DOHH2 (cell line): ENCODE measurements at regions not wholly inside any gene's neighbourhood (a gene's known extent, or its start where the extent isn't known, plus 50 kb on each side); places are given as distances from the start of the nearest gene placed in this dataset.

Source experiments
- H3F3A ChIP-seq: fragments of 200-600 bp; sonication (generic), shearing (Covaris generic); 2 replicates; pipeline ENCODE4 v1.6.0; 2016; ENCODE audit warnings: antibody characterized with exemption, mild to moderate bottlenecking; ENCODE audit not compliant: control insufficient read depth, insufficient read depth
- H3K27ac ChIP-seq: fragments of 200-600 bp; sonication (generic); 2 replicates; pipeline ENCODE4 v1.5.1; 2014; ENCODE audit warnings: low read depth, mild to moderate bottlenecking, low read length, moderate library complexity
- H3K27me3 ChIP-seq: fragments of 200-600 bp; sonication (generic); 2 replicates; pipeline ENCODE4 v1.6.1; 2014; ENCODE audit warnings: mild to moderate bottlenecking, low read length, mixed read lengths; ENCODE audit not compliant: control insufficient read depth
- H3K36me3 ChIP-seq: fragments of 200-600 bp; sonication (generic); 2 replicates; pipeline ENCODE4 v1.6.1; 2014; ENCODE audit warnings: mild to moderate bottlenecking, low read length, moderate library complexity, mixed read lengths; ENCODE audit not compliant: control insufficient read depth
- H3K4me1 ChIP-seq: fragments of 200-600 bp; sonication (generic); 2 replicates; pipeline ENCODE4 v1.6.1; 2014; ENCODE audit warnings: mild to moderate bottlenecking, low read length, mixed read lengths; ENCODE audit not compliant: control insufficient read depth
- H3K4me2 ChIP-seq: fragments of 200-600 bp; sonication (generic); 2 replicates; pipeline ENCODE4 v1.6.0; 2014; ENCODE audit warnings: mild to moderate bottlenecking, low read length, moderate library complexity
- H3K4me3 ChIP-seq: fragments of 200-600 bp; sonication (generic); 2 replicates; pipeline ENCODE4 v1.5.1; 2014; ENCODE audit warnings: mild to moderate bottlenecking, low read length, mixed read lengths
- H3K79me2 ChIP-seq: fragments of 200-600 bp; sonication (generic); 2 replicates; pipeline ENCODE4 v1.6.1; 2014; ENCODE audit warnings: mild to moderate bottlenecking, low read length, mixed read lengths; ENCODE audit not compliant: control insufficient read depth
- H3K9me2 ChIP-seq: fragments of 200-600 bp; sonication (generic); replicated peaks from 2 replicates; pipeline ENCODE4 v1.6.1; 2014; ENCODE audit warnings: mild to moderate bottlenecking, low read length, mixed read lengths; ENCODE audit not compliant: control insufficient read depth
- H3K9me3 ChIP-seq: fragments of 200-600 bp; sonication (generic); 2 replicates; pipeline ENCODE4 v1.6.1; 2014; ENCODE audit warnings: antibody characterized with exemption, low read length, mixed read lengths; ENCODE audit not compliant: control insufficient read depth, insufficient read depth
- H4K20me1 ChIP-seq: fragments of 200-600 bp; sonication (generic); 2 replicates; pipeline ENCODE4 v1.6.0; 2014; ENCODE audit warnings: low read depth, mild to moderate bottlenecking, antibody characterized with exemption, low read length, moderate library complexity; ENCODE audit not compliant: control insufficient read depth, insufficient read depth
- CTCF ChIP-seq: fragments of 200-600 bp; sonication (generic); IDR thresholded peaks from one replicate; pipeline ENCODE4 v1.5.1; 2014; ENCODE audit warnings: antibody characterized with exemption, mild to moderate bottlenecking, low read depth, low read length; ENCODE audit not compliant: poor library complexity, severe bottlenecking
- EZH2phosphoT487 ChIP-seq: fragments of 200-600 bp; sonication (generic); IDR thresholded peaks from 2 replicates; pipeline ENCODE4 v1.6.1; 2017; ENCODE audit warnings: borderline replicate concordance, mild to moderate bottlenecking, antibody characterized with exemption, low read length, moderate library complexity, mixed read lengths

DNA sequence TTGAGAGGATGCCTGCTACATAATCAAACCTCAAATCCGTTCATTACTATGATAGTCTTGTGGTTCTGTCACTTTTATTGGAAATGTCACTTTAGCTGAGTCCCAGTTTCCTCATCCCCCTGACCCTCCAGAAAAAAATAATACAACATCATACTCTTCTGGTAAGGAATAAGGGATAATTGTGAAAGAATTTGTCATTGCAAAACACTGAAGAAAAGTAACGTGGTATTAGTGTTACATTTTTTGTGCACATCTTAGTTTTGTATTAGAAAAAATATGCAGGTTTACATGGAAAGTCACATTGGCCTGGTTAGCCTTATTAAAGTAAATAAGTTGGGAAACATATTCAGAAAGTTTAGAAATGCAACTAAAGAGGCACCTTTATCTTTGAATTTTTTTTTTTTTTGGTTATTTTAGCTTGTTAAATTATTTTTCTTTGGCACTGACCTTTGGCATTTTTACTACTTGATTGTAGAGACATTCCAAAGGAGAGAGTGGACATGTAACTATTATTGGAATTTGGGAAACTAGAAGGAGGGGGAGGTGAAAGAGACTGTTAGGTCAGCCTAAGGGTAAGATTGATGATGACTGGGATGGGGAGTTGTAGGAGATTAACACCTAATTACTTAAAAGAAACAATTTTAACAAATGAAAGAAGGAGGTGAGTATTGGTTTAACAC, 462.2 kb upstream of the RARB start:
- Histone ChIP-seq H3F3A (no peaks in the 10 kb centered on the region), H3K9me2 (no peaks in the 10 kb centered on the region), H3K9me3 (no peaks in the 10 kb centered on the region), H3K4me2 (no peak overlapping the region), H3K36me3 (no peaks in the 10 kb centered on the region), H3K79me2 (no peaks in the 10 kb centered on the region), H3K27me3 (no peaks in the 10 kb centered on the region), H4K20me1 (no peaks in the 10 kb centered on the region), H3K27ac (no peak overlapping the region), H3K4me1 (no peaks in the 10 kb centered on the region), H3K4me3 (no peak overlapping the region)
- TF ChIP-seq CTCF (no peak), EZH2phosphoT487 (no peak)

GRCh38 chr3:24968036-24968435, 460.0 kb upstream of the RARB start:
- no peaks in the 10 kb centered on the region for H4K20me1 ChIP-seq
- H3K27me3 ChIP-seq = no peaks in the 10 kb centered on the region
- H3K4me1 ChIP-seq = no peaks in the 10 kb centered on the region
- no peaks in the 10 kb centered on the region for H3K36me3 ChIP-seq
- H3K27ac ChIP-seq = no peak overlapping the region
- TF ChIP-seq CTCF (no peak), EZH2phosphoT487 (no peak)
- no peak overlapping the region for H3K4me3 ChIP-seq
- H3K4me2 ChIP-seq = no peak overlapping the region
- no peaks in the 10 kb centered on the region for H3K9me2 ChIP-seq
- no peaks in the 10 kb centered on the region for H3F3A ChIP-seq
- no peaks in the 10 kb centered on the region for H3K79me2 ChIP-seq
- H3K9me3 ChIP-seq = no peaks in the 10 kb centered on the region; the same call in 1 of the 2 replicates

DNA sequence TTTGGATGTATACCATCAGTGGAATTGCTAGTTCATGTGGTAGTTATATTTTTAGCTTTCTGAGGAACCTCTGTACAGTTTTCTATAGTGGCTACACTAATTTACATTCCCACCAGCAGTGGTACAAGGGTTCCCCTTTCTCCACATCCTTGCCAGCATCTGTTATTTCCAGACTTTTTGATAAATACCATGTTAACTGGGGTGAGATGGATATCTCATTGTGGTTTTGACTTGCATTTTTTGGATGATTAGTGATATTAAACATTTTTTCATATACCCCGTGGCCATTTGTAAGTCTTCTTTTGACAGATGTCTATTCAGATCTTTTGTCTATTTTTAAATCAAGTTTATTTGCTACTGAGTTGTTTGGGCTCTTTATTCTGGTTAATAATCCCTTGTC, 455.6 kb upstream of the RARB start:
- Histone ChIP-seq H3K4me1 (no peaks in the 10 kb centered on the region), H3K9me3 (no peaks in the 10 kb centered on the region; the same call in 1 of the 2 replicates), H4K20me1 (no peaks in the 10 kb centered on the region), H3K36me3 (no peaks in the 10 kb centered on the region), H3K27ac (no peak overlapping the region), H3K4me3 (no peak overlapping the region), H3K79me2 (no peaks in the 10 kb centered on the region), H3K4me2 (no peak overlapping the region), H3K27me3 (no peaks in the 10 kb centered on the region), H3F3A (no peaks in the 10 kb centered on the region), H3K9me2 (no peaks in the 10 kb centered on the region)
- no peak for TF ChIP-seq EZH2phosphoT487
- TF ChIP-seq CTCF = no peak
